ENCODE measurements at regions not wholly inside any gene's neighbourhood (a gene's known extent, or its start where the extent isn't known, plus 50 kb on each side); places are given as distances from the start of the nearest gene placed in this dataset.

DNA sequence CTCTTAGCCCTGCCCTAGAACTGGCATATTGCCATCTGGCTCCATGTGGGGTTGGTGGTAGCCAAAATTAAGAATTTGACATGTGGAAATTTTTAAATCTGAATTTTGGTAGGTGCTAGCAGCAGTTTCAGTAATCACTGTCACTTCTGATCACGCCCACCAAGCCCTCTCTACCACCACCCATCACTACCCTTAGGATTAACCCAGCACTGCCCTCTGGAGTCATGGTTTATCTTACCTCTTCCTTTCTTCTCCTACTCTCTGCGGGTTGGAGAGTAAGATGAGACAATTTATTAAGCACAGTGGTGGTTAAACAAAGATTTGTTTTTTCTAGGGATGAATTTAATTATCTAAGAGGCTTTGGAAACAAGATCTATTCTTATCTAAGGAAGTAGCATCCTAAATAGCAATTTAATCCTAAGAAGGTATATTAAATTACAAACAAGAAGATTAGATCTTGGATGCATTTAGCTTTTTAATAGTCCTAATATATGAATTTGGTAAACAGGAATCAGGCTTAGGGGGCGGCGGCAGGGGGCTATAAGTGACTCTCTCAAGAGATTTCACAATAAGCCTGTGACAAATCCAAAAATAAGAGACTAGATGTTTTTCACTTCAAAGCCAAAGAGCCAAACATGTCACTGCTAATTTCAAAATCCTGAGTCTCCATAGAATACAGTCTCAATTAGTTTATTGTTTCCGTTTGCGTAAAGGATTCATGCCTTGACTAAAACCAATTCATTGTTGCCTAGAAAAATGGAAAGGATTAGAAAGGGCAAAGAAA is 498.4 kb upstream of the UBE2E2 start:
- TF ChIP-seq ZFP3 (CRISPR knock-in tag; IDR thresholded peaks at IDR 0.05) (no peak), CSDC2 (CRISPR knock-in tag; IDR thresholded peaks at IDR 0.05) (no peak), TOX (CRISPR knock-in tag; IDR thresholded peaks at IDR 0.05; ENCODE audit: borderline replicate concordance) (no peak), TSHZ2 (CRISPR knock-in tag; IDR thresholded peaks at IDR 0.05) (no peak), SNAI2 (CRISPR knock-in tag; IDR thresholded peaks at IDR 0.05) (no peak), BACH2 (CRISPR knock-in tag; IDR thresholded peaks at IDR 0.05; ENCODE audit: borderline replicate concordance) (no peak), ZC3H10 (CRISPR knock-in tag; IDR thresholded peaks at IDR 0.05) (no peak), RARB (CRISPR knock-in tag; IDR thresholded peaks at IDR 0.05) (no peak)
- TF ChIP-seq, protein P1, sequence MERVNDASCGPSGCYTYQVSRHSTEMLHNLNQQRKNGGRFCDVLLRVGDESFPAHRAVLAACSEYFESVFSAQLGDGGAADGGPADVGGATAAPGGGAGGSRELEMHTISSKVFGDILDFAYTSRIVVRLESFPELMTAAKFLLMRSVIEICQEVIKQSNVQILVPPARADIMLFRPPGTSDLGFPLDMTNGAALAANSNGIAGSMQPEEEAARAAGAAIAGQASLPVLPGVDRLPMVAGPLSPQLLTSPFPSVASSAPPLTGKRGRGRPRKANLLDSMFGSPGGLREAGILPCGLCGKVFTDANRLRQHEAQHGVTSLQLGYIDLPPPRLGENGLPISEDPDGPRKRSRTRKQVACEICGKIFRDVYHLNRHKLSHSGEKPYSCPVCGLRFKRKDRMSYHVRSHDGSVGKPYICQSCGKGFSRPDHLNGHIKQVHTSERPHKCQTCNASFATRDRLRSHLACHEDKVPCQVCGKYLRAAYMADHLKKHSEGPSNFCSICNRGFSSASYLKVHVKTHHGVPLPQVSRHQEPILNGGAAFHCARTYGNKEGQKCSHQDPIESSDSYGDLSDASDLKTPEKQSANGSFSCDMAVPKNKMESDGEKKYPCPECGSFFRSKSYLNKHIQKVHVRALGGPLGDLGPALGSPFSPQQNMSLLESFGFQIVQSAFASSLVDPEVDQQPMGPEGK (CRISPR knock-in tag; IDR thresholded peaks at IDR 0.05; ENCODE audit: borderline replicate concordance) = no peak
- TF ChIP-seq, protein P2, sequence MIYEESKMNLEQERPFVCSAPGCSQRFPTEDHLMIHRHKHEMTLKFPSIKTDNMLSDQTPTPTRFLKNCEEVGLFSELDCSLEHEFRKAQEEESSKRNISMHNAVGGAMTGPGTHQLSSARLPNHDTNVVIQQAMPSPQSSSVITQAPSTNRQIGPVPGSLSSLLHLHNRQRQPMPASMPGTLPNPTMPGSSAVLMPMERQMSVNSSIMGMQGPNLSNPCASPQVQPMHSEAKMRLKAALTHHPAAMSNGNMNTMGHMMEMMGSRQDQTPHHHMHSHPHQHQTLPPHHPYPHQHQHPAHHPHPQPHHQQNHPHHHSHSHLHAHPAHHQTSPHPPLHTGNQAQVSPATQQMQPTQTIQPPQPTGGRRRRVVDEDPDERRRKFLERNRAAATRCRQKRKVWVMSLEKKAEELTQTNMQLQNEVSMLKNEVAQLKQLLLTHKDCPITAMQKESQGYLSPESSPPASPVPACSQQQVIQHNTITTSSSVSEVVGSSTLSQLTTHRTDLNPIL (CRISPR knock-in tag; IDR thresholded peaks at IDR 0.05; ENCODE audit: low read depth) = no peak

All from SK-N-SH treated with all-trans-retinoic acid at 6 μM for 48 hours (cell line).